ENCODE measurements at regions not wholly inside any gene's neighbourhood (a gene's known extent, or its start where the extent isn't known, plus 50 kb on each side); places are given as distances from the start of the nearest gene placed in this dataset.

- TF ChIP-seq POLR2A (IDR thresholded peaks at IDR 0.05) (no peak), CTCF (IDR thresholded peaks at IDR 0.05) (no peak)
These were observed 85.5 kb upstream of the RSPO3 start for GRCh38 chr6:127032971-127033370.

All from thyroid gland (tissue), 4 donors.